Mesothelial cell of epicardium (in vitro differentiated cells): ENCODE measurements at regions not wholly inside any gene's neighbourhood (a gene's known extent, or its start where the extent isn't known, plus 50 kb on each side); places are given as distances from the start of the nearest gene placed in this dataset.

Experiments
- DNase-seq, 2 experiments: peaks; one replicate each; pipeline ENCODE4 v3.0.0; 2021; ENCODE audit warnings: low spot score in 2 of 2; ENCODE audit not compliant: unreplicated experiment in 2 of 2
- H3K27ac Mint-ChIP-seq: 2 replicates; pipeline ENCODE4 v1.8.0; 2021; ENCODE audit warnings: mixed read lengths
- H3K27me3 Mint-ChIP-seq: 2 replicates; pipeline ENCODE4 v1.8.0; 2021; ENCODE audit warnings: low read depth, mixed read lengths
- H3K36me3 Mint-ChIP-seq: 2 replicates; pipeline ENCODE4 v1.8.0; 2021; ENCODE audit warnings: mixed read lengths
- H3K4me1 Mint-ChIP-seq: 2 replicates; pipeline ENCODE4 v1.8.0; 2021; ENCODE audit warnings: mixed read lengths
- H3K4me3 Mint-ChIP-seq: 2 replicates; pipeline ENCODE4 v1.8.0; 2021; ENCODE audit warnings: mild to moderate bottlenecking, moderate library complexity, mixed read lengths
- H3K9me3 Mint-ChIP-seq: 2 replicates; pipeline ENCODE4 v1.8.0; 2021; ENCODE audit warnings: mixed read lengths
- TF ChIP-seq, protein P1 (sequence below): fragments of 200-600 bp; sonication (generic); IDR thresholded peaks from one replicate; pipeline ENCODE4 v1.5.0; 2021; ENCODE audit warnings: antibody characterized with exemption; ENCODE audit not compliant: unreplicated experiment

DNA sequence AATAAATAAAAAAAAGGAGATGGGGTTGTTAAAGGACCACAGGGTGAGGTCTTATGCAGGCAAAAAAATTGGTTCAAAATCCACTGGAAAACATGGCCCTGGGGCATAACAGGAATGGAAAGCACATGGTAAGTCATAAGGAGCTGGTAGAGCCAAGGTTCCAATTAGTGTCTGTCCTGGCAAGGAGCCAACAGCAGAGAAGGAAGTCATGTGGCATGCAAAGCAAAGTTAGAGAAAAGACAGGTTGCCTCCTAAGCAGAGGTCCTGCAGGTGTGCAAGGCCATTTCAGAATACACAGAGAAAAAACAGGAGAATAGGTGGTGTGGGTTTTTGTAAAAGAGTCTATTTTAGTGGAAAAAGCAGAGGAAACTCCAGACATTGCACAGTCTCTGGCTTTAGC is 1881.7 kb downstream of the ARAP2 start:
- no peak for DNase-seq

GRCh38 chr4:34363842-34364241 is 1880.5 kb downstream of the ARAP2 start:
- TF ChIP-seq, protein P1, sequence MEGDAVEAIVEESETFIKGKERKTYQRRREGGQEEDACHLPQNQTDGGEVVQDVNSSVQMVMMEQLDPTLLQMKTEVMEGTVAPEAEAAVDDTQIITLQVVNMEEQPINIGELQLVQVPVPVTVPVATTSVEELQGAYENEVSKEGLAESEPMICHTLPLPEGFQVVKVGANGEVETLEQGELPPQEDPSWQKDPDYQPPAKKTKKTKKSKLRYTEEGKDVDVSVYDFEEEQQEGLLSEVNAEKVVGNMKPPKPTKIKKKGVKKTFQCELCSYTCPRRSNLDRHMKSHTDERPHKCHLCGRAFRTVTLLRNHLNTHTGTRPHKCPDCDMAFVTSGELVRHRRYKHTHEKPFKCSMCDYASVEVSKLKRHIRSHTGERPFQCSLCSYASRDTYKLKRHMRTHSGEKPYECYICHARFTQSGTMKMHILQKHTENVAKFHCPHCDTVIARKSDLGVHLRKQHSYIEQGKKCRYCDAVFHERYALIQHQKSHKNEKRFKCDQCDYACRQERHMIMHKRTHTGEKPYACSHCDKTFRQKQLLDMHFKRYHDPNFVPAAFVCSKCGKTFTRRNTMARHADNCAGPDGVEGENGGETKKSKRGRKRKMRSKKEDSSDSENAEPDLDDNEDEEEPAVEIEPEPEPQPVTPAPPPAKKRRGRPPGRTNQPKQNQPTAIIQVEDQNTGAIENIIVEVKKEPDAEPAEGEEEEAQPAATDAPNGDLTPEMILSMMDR, result no peak
- peaks cover 6% of the 10 kb centered on the region for H3K36me3 Mint-ChIP-seq
- no peak for DNase-seq
- H3K27ac Mint-ChIP-seq, result no peak overlapping the region
- no peaks in the 10 kb centered on the region for H3K27me3 Mint-ChIP-seq
- H3K9me3 Mint-ChIP-seq, result peaks cover 18% of the 10 kb centered on the region
- H3K4me1 Mint-ChIP-seq, result peaks cover 11% of the 10 kb centered on the region
- H3K4me3 Mint-ChIP-seq, result no peak overlapping the region

More for the DNA sequence above, 1881.7 kb downstream of the ARAP2 start:
- H3K27me3 Mint-ChIP-seq, result no peaks in the 10 kb centered on the region
- peaks cover 18% of the 10 kb centered on the region for H3K9me3 Mint-ChIP-seq
- TF ChIP-seq, protein P1, result no peak
- no peak overlapping the region for H3K27ac Mint-ChIP-seq
- peaks cover 11% of the 10 kb centered on the region for H3K4me1 Mint-ChIP-seq
- H3K36me3 Mint-ChIP-seq, result peaks cover 6% of the 10 kb centered on the region
- H3K4me3 Mint-ChIP-seq, result no peak overlapping the region

GRCh38 chr4:34365946-34366345 is 1878.4 kb downstream of the ARAP2 start:
- H3K36me3 Mint-ChIP-seq, result peaks cover 6% of the 10 kb centered on the region
- peaks cover 11% of the 10 kb centered on the region for H3K4me1 Mint-ChIP-seq
- no peaks in the 10 kb centered on the region for H3K27me3 Mint-ChIP-seq
- H3K27ac Mint-ChIP-seq, result no peak overlapping the region
- DNase-seq, result no peak
- H3K9me3 Mint-ChIP-seq, result peaks cover 20% of the 10 kb centered on the region
- TF ChIP-seq, protein P1, result no peak
- H3K4me3 Mint-ChIP-seq, result no peak overlapping the region

DNA sequence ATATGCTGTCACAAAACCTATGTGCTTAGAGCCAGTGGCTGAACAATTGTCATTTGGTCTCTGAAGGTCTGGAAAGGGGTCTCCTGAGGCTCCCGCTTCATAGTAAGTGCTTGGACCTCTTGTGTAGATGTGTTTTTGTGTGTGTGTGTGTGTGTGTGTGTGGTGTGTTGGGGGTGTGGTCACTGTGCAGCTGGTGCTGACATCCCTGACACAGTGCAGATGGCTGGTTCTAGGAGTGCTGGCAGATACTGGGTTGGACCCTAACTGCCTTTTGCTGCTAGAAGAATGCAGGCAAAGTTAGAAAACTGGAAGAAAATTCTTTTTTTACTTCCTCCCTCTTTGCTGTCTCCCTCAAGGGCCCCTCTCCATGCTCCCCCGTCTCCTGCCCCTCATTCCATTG is 1872.6 kb downstream of the ARAP2 start:
- no peak overlapping the region for H3K27ac Mint-ChIP-seq
- no peak overlapping the region for H3K4me3 Mint-ChIP-seq
- H3K36me3 Mint-ChIP-seq, result peaks cover 1% of the 10 kb centered on the region
- no peak for DNase-seq
- H3K9me3 Mint-ChIP-seq, result peaks cover 12% of the 10 kb centered on the region
- peaks cover 15% of the 10 kb centered on the region for H3K4me1 Mint-ChIP-seq
- no peaks in the 10 kb centered on the region for H3K27me3 Mint-ChIP-seq
- TF ChIP-seq, protein P1, result no peak

GRCh38 chr4:34372815-34373214 is 1871.5 kb downstream of the ARAP2 start:
- Mint-ChIP-seq H3K4me1 (peaks cover 9% of the 10 kb centered on the region), H3K27me3 (no peaks in the 10 kb centered on the region), H3K9me3 (peaks cover 12% of the 10 kb centered on the region), H3K27ac (no peak overlapping the region), H3K36me3 (peaks cover 1% of the 10 kb centered on the region), H3K4me3 (no peak overlapping the region)
- no peak for DNase-seq
- TF ChIP-seq, protein P1, result no peak

GRCh38 chr4:34373456-34373855 is 1870.9 kb downstream of the ARAP2 start:
- H3K36me3 Mint-ChIP-seq, result peaks cover 1% of the 10 kb centered on the region
- TF ChIP-seq, protein P1, result no peak

More at GRCh38 chr4:34373456-34373855, 1870.9 kb downstream of the ARAP2 start:
- Mint-ChIP-seq H3K4me1 (peaks cover 9% of the 10 kb centered on the region), H3K27ac (no peak overlapping the region), H3K4me3 (no peak overlapping the region), H3K27me3 (no peaks in the 10 kb centered on the region), H3K9me3 (peaks cover 12% of the 10 kb centered on the region)
- no peak for DNase-seq
